Umbilical cord (tissue), 1 donor: ENCODE measurements at regions not wholly inside any gene's neighbourhood (a gene's known extent, or its start where the extent isn't known, plus 50 kb on each side); places are given as distances from the start of the nearest gene placed in this dataset.

ENCODE experiments used
- DNase-seq: peaks from one replicate; pipeline ENCODE4 v3.0.0-alpha.2; 2015; ENCODE audit warnings: low spot score

GRCh38 chr13:79673993-79674377, 193.0 kb downstream of the NDFIP2 start:
- DNase-seq: no peak

- DNase-seq: no peak
Observed at GRCh38 chr13:79673310-79673992, 192.5 kb downstream of the NDFIP2 start.

- no peak for DNase-seq
Observed at GRCh38 chr13:79671420-79671819, 190.5 kb downstream of the NDFIP2 start.

GRCh38 chr13:79668201-79668752, 187.3 kb downstream of the NDFIP2 start:
- no peak for DNase-seq

GRCh38 chr13:79667771-79668170, 186.8 kb downstream of the NDFIP2 start:
- no peak for DNase-seq

- DNase-seq: no peak
Observed at GRCh38 chr13:79663977-79664636, 183.2 kb downstream of the NDFIP2 start.

GRCh38 chr13:79663435-79663834, 182.5 kb downstream of the NDFIP2 start:
- peak; percentile 71 for DNase-seq

- peak; percentile 10 for DNase-seq
Observed at GRCh38 chr13:79662882-79663281, 181.9 kb downstream of the NDFIP2 start.

- DNase-seq: no peak
Observed at GRCh38 chr13:79660361-79660760, 179.4 kb downstream of the NDFIP2 start.

- peak; percentile 88 for DNase-seq
Observed at GRCh38 chr13:79659121-79659521, 178.2 kb downstream of the NDFIP2 start.

- DNase-seq: no peak
Observed at GRCh38 chr13:79658333-79658975, 177.5 kb downstream of the NDFIP2 start.

GRCh38 chr13:79655509-79655908, 174.6 kb downstream of the NDFIP2 start:
- no peak for DNase-seq

- no peak for DNase-seq
Observed at GRCh38 chr13:79654520-79654919, 173.6 kb downstream of the NDFIP2 start.

GRCh38 chr13:79650688-79651087, 169.7 kb downstream of the NDFIP2 start:
- DNase-seq: no peak

GRCh38 chr13:79648191-79648590, 167.2 kb downstream of the NDFIP2 start:
- no peak for DNase-seq

GRCh38 chr13:79647533-79647932, 166.6 kb downstream of the NDFIP2 start:
- DNase-seq: peak; percentile 81

- no peak for DNase-seq
Observed at GRCh38 chr13:79646880-79647279, 165.9 kb downstream of the NDFIP2 start.

- DNase-seq: no peak
Observed at GRCh38 chr13:79645569-79645968, 164.6 kb downstream of the NDFIP2 start.

- DNase-seq: peak; percentile 34
Observed at GRCh38 chr13:79642596-79642995, 161.6 kb downstream of the NDFIP2 start.

- peak; percentile 95 for DNase-seq
Observed at GRCh38 chr13:79637133-79637763, 156.3 kb downstream of the NDFIP2 start.

- peak; percentile 69 for DNase-seq
Observed at GRCh38 chr13:79631051-79631659, 150.2 kb downstream of the NDFIP2 start.

- peak; percentile 80 for DNase-seq
Observed at GRCh38 chr13:79628463-79628862, 147.5 kb downstream of the NDFIP2 start.
